HTR-8/SVneo (cell line): ENCODE measurements at regions not wholly inside any gene's neighbourhood (a gene's known extent, or its start where the extent isn't known, plus 50 kb on each side); places are given as distances from the start of the nearest gene placed in this dataset.
"Not testable (repeated sequence)": the region's sequence is repeated elsewhere in the genome, so short reads cannot be mapped to it uniquely, and the experiment has no call there.

ENCODE experiments used
- DNase-seq: peaks from one replicate; pipeline ENCODE4 v3.0.0; 2011; ENCODE audit warnings: low spot score, mixed read lengths; ENCODE audit not compliant: insufficient read length
- FAIRE-seq: peaks from 2 replicates; lab custom pipeline; 2011; peaks lifted over from hg19 to GRCh38; lab: Jason Lieb, UNC

- DNase-seq, FAIRE-seq: not testable (repeated sequence)
Measured at GRCh38 chr7:26424319-26424718, 132.7 kb downstream of the SNX10 start.

- no peak for FAIRE-seq
- no peak for DNase-seq
Measured at GRCh38 chr7:26425655-26426054, 134.0 kb downstream of the SNX10 start.

DNA sequence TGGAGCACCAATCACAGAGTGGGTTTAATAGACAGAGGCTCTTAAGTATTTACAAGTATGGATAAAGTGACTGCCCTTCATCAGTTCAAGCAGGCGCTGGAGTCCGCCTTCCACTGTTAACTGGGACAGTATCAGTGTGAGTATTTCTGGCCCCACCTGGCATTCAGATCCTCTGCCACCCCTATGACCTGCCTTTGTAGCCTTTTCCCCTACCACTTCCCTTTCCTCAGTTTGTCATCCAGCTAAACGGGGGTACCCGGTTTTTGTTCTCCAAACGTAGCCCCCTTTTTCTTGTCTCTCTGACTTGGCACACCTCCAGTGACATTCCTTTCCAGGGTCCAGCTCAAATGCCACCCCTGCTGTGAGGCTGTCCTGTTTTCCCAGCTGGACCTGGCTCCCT lies 134.4 kb downstream of the SNX10 start:
- no peak for FAIRE-seq
- DNase-seq: no peak

DNA sequence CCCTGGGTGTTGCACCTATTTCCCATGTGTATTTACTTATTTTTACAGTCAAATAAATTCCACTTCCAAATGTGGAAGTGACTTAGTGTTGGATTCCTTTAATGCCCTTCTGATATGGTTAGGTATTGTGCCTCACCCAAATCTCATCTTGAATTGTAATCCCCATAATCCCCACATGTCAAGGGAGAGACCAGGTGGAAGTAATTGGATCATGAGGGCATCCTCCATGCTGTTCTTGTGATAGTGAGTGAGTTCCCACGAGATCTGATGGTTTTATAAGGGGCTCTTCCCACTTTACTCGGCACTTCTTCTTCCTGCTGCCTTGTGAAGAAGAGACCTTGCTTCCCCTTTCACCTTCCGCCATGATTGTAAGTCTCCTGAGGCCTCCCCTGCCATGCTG lies 136.9 kb downstream of the SNX10 start:
- FAIRE-seq (no peak), DNase-seq (no peak)

GRCh38 chr7:26429168-26429567 lies 137.5 kb downstream of the SNX10 start:
- FAIRE-seq: no peak
- DNase-seq: no peak

- no peak for DNase-seq
- no peak for FAIRE-seq
Measured at GRCh38 chr7:26434974-26435373, 143.3 kb downstream of the SNX10 start.

- no peak for FAIRE-seq
- DNase-seq: no peak
Measured at GRCh38 chr7:26437003-26437532, 145.4 kb downstream of the SNX10 start.

- no peak for FAIRE-seq
- DNase-seq: no peak
Measured at GRCh38 chr7:26438078-26438477, 146.4 kb downstream of the SNX10 start.

- no peak for FAIRE-seq
- DNase-seq: no peak
Measured at GRCh38 chr7:26439521-26440232, 148.0 kb downstream of the SNX10 start.

- no peak for FAIRE-seq
- no peak for DNase-seq
Measured at GRCh38 chr7:26440233-26441001, 148.8 kb downstream of the SNX10 start.

DNA sequence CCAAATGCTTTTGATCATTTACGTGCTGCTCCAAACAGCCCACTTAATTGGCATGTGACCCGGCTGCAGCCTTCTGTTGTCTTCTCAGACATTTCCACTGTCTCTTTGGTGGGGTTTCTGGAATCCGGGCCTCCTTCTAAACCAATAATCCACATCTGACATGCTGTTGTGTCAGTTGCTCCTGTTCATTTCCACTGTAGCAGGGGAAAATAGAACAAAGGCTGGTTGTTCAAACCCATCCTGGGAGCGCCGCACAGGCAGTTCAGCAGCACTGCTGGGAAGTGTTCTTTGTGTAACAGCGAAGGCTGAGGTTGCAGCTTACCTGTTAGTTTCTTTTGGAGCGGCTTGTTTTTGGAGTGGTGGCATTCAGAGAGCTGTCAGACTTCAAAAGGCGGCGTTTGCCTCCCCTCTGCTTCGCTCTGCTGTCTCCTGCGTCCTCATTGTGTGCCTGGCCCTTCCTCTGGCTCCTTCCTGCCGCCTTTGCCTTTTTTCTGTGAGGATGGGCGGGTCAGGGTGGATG lies 149.4 kb downstream of the SNX10 start:
- DNase-seq: no peak
- FAIRE-seq: no peak

- DNase-seq: no peak
Measured at GRCh38 chr7:26441611-26442277, 150.1 kb downstream of the SNX10 start.

DNA sequence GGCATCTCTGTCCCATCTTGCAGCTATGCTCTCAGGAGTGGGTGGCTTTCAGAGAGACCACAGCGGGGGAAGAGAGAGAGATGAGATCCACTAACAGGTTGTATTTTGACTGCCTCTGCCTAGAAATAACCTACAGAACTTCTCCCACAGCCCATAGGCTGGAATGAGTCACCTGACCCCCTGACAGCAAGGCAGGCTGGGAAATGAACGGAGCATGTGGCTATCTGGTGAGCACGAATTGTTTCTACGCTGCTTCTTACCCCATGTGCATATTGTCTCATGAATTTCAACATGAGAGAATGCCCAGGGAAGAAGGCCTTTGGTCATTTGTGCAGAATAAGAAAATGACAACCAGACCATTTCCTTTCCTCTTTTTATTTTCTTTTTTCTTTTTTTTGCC lies 151.3 kb downstream of the SNX10 start:
- DNase-seq (no peak), FAIRE-seq (no peak)

More at GRCh38 chr7:26441611-26442277, 150.1 kb downstream of the SNX10 start:
- no peak for FAIRE-seq

DNA sequence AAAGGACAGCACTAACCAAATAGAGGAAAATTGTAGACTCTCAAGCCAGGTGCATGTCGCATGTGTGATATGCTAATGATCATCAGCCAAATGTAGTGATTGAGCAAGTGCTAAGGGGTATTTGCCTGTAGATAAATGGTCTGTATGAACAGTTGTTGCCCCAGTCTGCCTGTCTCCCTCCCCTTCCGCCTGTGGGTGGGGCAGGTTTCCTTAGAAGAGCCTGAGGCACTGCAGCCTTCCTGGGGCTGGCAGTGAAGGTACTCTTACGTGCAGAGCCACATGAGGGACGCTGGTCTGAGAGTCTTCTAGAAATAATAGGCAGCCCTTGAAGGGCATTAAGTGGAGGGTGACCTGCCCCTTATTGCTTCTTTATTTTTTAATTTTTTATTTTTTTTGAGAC lies 152.1 kb downstream of the SNX10 start:
- FAIRE-seq (no peak), DNase-seq (no peak)

GRCh38 chr7:26444555-26444954 lies 152.9 kb downstream of the SNX10 start:
- FAIRE-seq (no peak), DNase-seq (no peak)

DNA sequence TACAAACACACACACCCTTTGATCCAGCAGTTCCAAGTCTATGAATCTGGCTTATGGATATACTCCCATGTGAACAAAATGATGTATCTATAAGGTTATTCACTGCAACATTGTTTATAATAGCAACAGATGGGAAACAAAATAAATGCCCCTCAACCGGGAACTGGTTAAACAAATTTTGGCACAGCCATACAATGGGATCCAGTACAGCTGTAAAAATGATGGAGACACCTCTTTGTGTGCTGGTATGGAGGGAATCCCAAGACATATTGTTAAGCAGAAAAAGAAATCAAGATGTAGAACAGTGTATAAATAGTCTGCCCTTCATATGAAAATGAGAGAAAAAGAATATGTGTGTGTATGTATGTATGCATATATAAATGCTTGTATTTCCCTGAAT lies 155.5 kb downstream of the SNX10 start:
- DNase-seq (no peak), FAIRE-seq (no peak)

- peak; percentile 22 for DNase-seq
- FAIRE-seq: no peak
Measured at GRCh38 chr7:26449175-26450165, 157.8 kb downstream of the SNX10 start.

DNA sequence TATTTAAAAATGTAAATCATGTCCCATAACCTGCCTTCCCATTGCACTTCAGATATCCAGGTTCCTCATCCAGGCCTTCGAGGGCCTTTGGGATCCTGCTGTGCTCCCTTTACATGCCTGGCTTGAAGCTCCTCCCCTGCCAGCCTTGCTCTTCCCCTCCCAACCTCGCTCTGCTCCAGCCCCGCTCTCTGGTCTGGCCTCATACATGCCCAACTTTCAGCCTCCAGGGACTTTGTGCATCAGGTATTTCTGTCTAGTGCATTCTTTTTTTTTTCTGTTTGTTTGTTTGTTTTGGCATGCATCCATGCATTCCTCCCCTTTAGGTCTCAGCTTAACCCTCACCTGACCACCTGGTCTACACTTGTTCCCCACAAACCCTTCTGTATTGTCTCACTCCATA lies 160.3 kb downstream of the SNX10 start:
- FAIRE-seq (no peak), DNase-seq (no peak)

DNA sequence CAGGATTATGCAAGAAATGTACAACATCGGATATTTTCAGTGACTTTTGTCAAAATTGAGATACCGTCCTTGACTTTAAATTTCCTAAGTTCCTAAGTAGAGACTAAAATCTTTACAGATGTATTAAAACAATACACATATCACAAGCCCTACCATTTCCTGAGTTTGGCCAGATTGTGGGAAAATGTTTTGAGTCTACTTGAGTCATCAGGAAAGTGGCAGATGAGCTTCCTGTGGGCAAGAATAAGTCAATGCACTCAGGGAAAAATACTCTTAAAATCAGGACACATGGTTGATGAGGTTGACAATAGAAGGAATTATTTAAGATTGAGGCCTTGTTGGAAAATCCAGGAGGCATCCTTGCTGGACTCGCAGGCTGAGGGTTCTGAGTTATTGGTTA lies 162.5 kb downstream of the SNX10 start:
- no peak for DNase-seq
- no peak for FAIRE-seq
